ENCODE measurements at regions not wholly inside any gene's neighbourhood (a gene's known extent, or its start where the extent isn't known, plus 50 kb on each side); places are given as distances from the start of the nearest gene placed in this dataset.

- DNase-seq (ENCODE audit: extremely low read depth, low read depth, low spot score) = no peak
Measured at GRCh38 chr9:86703346-86703745, 244.0 kb downstream of the GAS1 start.

DNA sequence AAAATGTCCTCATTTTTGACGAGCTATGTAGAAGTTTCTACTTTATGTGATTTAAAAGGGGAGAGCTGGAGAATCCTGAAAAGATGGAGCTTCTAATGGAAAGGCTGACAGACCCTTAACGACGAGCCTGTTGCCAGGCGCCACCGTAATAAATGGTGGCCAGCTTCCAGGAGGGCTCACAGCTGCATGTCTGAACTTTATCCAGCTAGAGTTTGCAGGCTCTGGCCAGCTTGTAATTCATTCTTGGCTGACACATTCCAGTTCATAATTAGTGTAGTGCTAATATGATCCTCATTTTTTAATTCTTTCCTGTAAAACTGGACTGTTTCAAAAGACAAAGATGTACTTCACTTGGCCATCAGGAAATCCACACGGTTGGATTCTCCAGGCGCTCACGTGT is 246.7 kb downstream of the GAS1 start:
- no peak for DNase-seq (ENCODE audit: extremely low read depth, low read depth, low spot score)

DNA sequence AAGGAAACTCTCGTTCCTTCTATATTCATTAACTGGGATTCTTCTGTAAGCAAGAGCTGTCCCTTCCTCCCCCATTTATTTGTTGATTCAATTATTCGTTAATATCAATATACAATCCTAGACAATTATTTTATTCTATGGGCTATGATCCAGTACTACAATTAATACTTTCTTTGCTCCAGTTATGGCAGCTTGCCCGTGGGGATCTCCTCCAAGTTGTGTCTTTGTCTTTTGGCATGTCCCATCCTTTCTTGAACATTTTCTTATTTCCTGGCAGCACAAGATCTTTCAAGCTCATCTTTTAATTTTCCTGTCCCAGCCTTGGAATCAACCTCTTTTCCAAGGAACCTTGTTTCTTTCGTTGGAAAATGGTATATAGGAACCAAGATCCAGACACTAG is 249.3 kb downstream of the GAS1 start:
- DNase-seq (ENCODE audit: extremely low read depth, low read depth, low spot score) = no peak

DNA sequence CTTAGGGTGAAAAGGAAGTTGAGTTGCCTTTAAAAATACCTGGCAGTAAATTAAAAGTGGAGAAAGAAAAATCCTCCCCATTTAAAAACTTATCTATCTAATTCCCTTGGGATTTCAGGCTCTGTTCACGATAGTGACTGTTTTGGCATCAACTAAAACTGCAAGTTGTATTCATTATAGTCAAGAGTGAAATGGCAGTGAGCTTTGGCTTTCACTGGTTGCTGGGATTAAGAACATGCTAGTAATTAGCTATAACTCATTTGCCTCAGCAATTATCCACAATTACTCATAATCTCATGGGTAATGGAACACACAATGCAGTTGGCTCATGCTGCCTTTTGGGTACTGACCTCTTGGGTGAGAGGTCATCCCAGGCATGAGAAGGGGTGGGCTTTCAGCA is 250.1 kb downstream of the GAS1 start:
- DNase-seq (ENCODE audit: extremely low read depth, low read depth, low spot score) = no peak

- DNase-seq (ENCODE audit: extremely low read depth, low read depth, low spot score) = no peak
Measured at GRCh38 chr9:86695910-86696424, 251.3 kb downstream of the GAS1 start.

- no peak for DNase-seq (ENCODE audit: extremely low read depth, low read depth, low spot score)
Measured at GRCh38 chr9:86690034-86690433, 257.3 kb downstream of the GAS1 start.

DNA sequence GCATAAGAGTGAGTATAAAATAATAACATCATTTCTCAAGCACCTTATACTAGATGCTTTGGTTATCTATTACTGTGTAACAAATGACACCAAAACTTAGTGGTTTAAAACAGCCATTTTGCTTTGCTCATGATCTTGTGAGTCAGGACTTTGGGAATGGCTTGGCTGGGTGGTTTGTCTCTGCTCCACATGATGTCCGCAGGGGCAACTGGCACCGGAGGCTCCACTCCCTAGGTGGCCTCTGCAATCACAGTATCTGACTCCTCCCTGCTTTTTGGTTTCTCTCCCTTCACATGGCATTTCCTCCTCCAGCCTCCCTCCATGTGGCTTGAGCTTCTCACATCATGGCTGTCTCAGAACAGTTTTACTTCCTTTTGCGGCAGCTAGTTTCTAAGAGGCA is 259.5 kb downstream of the GAS1 start:
- no peak for DNase-seq (ENCODE audit: extremely low read depth, low read depth, low spot score)

DNA sequence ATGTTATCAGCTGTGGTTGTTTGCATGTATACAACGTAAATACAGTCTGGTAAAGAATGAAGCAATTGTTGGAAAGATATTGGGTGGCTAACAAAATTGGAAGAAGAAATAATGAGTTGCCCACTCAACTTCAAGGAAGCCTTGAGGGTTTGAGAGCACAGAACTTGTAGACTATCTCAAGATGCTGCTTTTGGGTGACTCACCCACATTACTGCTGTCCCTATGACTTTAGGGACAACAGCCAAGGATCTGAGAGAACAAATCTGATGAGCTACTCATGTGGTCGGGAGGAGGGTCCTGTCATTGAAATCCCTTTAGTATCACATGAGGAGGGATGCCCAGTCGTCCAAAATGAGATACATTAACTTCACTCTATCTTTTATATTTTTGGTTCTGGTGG is 261.8 kb downstream of the GAS1 start:
- no peak for DNase-seq (ENCODE audit: extremely low read depth, low read depth, low spot score)

- no peak for DNase-seq (ENCODE audit: extremely low read depth, low read depth, low spot score)
Measured at GRCh38 chr9:86684148-86684547, 263.2 kb downstream of the GAS1 start.

DNA sequence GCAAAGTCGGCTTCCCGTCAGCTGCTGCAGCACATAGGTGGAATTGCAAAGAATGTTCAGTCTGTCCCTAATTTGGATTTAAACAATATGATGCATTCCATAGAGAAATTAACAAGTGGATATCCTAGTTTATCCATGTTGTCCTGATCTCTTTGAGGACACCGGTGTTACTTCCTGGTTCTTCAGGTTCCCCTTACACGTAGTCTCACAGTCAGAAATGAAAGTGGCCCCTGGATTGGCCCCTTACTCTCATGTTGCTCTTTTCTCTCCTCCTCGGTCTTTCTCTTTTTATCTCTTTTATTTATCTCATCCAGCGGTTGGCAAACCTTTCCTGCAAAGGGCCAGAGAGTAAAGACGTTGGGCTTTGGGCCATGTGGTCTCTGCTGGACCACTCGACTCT is 265.1 kb downstream of the GAS1 start:
- DNase-seq (ENCODE audit: extremely low read depth, low read depth, low spot score) = no peak

GRCh38 chr9:86679909-86680308 is 267.4 kb downstream of the GAS1 start:
- no peak for DNase-seq (ENCODE audit: extremely low read depth, low read depth, low spot score)

GRCh38 chr9:86676396-86676795 is 270.9 kb downstream of the GAS1 start:
- no peak for DNase-seq (ENCODE audit: extremely low read depth, low read depth, low spot score)

DNA sequence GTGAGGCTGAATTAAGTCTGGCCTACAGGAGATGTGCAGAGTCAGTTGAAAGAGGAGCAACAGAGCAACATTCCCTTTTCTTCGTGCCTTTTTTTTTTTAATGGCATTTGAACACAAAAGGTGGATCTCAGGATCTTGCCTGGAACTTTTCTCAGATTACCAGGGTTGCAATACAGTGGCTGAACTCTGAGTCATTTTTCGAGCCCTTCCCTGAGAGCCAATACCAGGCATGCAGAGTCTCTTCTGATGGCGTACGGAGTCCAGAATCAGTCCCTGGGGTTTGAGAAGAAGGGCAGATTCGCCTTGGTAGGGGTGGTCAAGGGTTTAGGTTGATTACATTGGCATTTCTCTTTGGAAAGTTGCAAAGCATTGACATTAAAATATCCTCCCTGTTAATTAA is 271.5 kb downstream of the GAS1 start:
- no peak for DNase-seq (ENCODE audit: extremely low read depth, low read depth, low spot score)

DNA sequence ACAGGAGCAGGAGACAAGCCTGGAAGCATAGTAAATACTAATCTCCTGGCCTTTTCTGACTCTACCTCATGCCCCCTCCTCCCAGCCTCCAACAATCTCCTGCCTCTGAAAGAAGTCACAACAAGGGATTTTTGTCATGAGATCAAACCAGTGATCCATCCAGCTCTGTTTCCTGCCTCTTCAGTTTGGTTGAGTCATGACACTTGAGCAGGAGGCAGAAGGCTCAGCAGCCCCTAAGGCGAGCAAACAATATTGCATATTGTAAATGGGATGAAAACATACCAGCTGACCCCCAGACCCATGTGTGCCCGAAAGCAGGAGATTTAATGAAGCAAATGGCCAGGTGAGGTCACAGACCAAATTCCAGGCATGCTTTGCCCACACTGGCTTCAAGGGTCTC is 272.8 kb downstream of the GAS1 start:
- DNase-seq (ENCODE audit: extremely low read depth, low read depth, low spot score) = no peak

GRCh38 chr9:86672966-86673365 is 274.3 kb downstream of the GAS1 start:
- DNase-seq (ENCODE audit: extremely low read depth, low read depth, low spot score) = no peak

DNA sequence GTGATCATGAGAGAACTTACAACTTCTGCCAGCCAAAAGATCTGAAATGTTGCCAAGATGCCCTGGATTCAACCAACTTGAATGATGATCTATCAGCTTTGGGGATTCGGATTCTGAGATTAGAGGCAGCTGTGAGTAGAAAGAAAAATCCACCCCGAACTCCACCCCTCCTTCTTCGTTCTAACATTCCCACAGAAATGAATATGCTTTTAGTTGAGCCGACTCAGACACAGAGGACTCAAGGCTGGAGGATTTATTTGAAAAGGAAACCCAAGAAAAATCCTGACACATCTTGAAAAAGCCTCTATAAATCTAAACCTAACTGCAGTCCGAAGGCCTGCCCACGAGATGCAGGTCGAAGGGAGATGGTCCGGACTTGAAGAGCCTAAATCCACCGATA is 275.0 kb downstream of the GAS1 start:
- DNase-seq (ENCODE audit: extremely low read depth, low read depth, low spot score) = no peak

DNA sequence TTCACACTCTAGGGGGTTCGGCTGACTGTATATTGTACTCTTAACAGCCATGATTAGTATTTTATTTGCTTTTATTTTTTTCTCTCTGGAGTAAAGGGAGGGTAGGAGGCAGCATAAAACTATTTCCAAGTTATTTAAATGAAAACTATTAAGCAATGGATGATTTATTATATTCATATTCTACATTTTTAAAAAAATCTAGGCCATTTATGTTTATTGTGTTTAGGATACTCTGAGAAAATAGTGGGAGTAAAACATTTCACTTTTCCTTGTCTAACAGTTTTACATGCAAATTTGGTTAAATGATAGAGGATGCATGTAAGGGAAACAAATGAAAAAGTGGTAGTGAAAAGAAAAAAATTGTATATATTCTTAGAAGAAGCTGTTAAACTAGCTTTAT is 276.3 kb downstream of the GAS1 start:
- no peak for DNase-seq (ENCODE audit: extremely low read depth, low read depth, low spot score)

GRCh38 chr9:86670536-86670935 is 276.8 kb downstream of the GAS1 start:
- DNase-seq (ENCODE audit: extremely low read depth, low read depth, low spot score) = no peak

- no peak for DNase-seq (ENCODE audit: extremely low read depth, low read depth, low spot score)
Measured at GRCh38 chr9:86670076-86670475, 277.2 kb downstream of the GAS1 start.

- DNase-seq (ENCODE audit: extremely low read depth, low read depth, low spot score) = no peak
Measured at GRCh38 chr9:86669422-86669821, 277.9 kb downstream of the GAS1 start.

DNA sequence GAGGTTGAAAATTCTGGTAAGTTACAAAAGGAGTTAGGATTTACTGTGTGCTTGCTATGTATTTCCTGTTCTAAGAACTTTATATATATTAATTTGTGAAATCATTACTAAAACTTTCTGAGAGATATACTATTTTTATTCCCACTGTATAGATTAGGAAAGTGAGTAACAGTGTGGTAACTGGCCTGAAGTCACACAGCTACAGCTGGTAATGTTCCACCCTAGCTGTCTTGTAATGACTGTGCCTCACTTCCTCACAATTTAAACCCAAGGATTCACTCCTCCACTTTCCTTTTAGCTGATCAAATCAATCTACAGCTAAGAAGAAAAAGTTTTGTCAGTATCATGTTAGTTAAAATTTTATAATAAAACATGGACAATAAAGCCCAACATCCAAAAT is 278.8 kb downstream of the GAS1 start:
- DNase-seq (ENCODE audit: extremely low read depth, low read depth, low spot score) = no peak

DNA sequence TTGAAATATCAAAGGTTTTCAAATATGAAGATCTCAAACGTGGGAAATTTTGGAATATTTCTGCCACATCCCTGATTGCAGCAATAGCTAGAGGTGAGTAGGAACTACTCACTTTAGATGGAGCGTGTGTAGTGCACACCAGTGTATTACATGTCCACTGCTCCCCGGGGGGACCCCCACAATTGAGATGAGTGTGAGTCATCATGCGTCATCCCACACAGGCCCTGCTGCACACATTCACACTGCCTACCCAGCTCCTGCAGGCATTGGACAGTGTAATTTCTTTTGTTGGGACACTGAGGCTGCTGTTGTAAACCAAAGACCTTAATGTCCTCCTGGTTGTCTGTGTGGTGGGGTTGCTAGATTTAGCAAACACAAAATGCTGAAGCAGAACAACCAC is 280.0 kb downstream of the GAS1 start:
- DNase-seq (ENCODE audit: extremely low read depth, low read depth, low spot score) = no peak

- no peak for DNase-seq (ENCODE audit: extremely low read depth, low read depth, low spot score)
Measured at GRCh38 chr9:86665416-86665815, 281.9 kb downstream of the GAS1 start.

DNA sequence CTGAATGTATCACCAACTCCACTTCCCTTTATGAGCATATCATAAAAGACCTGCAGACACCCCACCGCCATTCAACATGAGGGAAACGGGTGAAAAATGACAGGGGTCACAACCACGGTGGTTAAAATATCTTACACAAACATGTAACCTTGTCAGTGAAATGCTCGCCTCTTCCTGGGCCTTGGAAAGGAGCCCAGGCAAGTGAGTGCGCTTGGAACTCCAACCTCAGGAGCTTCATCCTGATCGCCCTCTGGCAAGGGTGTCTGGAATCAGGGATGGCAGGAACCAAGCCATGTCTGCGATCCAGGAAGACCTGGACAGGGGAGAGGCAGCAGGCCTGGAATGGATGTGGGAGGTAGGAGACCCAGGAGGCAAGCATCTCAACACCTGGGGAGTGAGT is 282.7 kb downstream of the GAS1 start:
- no peak for DNase-seq (ENCODE audit: extremely low read depth, low read depth, low spot score)
